Daoy (cell line): ENCODE measurements at regions not wholly inside any gene's neighbourhood (a gene's known extent, or its start where the extent isn't known, plus 50 kb on each side); places are given as distances from the start of the nearest gene placed in this dataset.

ENCODE experiments used
- DNase-seq: peaks from one replicate; pipeline ENCODE4 v3.0.0-alpha.2; 2015; ENCODE audit warnings: low read depth

DNA sequence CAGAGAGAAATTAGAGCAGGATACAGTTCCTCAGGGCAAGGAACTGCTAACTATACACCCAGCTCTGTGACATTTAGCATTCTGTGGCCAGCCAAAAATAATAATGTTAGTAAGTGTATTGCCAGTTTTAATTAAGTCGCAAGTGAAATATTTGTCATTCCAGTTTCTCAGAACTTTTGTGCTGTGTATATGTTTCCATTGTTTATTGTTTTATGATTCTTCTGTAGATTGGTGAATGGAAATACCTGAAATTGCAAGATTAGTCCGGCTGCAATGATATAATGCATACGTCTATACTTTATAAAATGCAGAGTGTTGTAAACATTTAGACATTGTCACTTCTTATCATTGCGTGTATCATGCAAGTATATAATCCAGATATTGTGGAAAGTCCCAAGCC, 351.3 kb upstream of the GRM7 start:
- DNase-seq = no peak

DNA sequence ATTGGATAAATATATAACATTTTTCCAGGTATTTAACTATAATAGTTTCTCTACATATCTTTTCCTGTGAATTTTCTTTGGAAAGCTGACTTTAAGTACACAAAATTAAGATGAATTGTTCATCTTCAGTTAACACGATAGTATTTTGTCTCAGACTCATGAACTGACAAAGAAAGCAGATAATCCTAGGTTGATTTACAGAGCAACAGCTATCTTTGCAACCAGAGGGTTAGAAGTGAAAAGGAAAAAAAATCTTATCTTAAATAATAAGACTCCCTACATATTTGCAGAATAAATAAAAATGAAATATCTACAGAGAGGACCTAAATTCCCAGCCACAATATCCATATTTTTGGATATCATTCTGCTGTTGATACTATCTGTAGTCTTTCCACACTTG, 350.2 kb upstream of the GRM7 start:
- no peak for DNase-seq

DNA sequence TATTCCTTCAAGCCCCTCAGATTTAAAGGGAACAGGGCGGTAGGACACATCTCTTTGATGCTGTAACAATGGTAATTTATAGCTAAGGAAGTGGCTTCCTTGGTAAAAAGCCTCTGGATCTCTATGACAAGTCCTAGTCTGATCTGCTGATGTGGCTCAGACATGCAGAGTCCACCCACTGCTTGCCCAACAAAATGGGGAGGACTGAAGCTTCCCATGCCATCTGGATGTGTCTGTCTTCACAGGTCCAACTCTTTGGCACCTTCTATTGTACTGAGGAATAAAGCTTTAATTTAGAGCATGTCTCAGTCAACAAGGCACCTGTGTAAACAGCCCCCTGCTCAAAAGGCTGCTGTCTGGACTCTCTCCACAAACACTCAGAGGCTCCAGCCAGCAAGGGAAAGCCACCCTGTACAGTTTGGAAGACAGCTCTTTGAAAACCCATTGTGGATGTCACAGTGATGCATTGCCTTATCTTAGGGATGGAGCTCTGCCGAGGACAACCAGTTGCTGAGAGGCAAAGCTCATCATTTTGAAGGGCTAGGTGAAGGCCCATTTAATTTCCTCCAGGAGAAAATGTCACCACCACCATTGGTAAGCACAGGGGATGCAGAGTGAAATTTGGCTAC, 348.6 kb upstream of the GRM7 start:
- DNase-seq = no peak

DNA sequence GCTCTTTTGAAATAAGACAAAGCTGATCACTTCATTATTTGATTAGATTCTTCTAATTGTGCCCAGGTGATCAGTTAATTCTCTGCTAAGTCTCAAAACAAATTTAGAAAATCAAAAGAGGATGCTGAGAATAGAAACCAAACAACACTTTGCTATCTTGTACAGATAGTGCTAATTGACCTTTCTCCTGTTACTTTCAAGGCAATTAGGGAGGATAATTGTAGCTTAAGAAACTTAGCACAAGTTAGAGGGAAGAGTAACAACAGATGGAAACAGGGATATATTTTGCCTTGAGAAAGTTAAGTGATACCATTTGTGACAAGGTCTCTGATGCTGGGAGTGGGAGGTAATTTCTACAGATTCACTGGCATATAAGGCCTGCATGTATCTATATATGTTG, 344.8 kb upstream of the GRM7 start:
- DNase-seq = no peak

DNA sequence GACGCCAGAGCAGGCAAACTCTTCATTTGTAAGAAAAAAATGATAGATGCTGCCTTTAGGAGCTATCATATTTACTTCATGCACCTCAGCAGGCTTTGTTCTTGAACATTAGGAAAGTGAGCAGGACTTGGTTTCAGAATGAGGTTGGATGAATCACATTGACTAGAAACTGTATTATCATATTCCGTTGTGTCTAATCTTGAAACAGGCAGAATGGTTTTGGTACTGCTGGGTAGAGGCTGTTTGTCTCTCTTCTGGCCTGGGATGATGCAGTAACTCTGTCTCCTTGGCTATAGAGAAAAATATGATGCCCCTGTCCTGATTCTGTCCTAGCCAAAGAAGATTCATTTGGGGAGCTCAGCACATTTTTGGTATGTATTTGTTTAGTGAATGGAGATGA, 344.2 kb upstream of the GRM7 start:
- no peak for DNase-seq

DNA sequence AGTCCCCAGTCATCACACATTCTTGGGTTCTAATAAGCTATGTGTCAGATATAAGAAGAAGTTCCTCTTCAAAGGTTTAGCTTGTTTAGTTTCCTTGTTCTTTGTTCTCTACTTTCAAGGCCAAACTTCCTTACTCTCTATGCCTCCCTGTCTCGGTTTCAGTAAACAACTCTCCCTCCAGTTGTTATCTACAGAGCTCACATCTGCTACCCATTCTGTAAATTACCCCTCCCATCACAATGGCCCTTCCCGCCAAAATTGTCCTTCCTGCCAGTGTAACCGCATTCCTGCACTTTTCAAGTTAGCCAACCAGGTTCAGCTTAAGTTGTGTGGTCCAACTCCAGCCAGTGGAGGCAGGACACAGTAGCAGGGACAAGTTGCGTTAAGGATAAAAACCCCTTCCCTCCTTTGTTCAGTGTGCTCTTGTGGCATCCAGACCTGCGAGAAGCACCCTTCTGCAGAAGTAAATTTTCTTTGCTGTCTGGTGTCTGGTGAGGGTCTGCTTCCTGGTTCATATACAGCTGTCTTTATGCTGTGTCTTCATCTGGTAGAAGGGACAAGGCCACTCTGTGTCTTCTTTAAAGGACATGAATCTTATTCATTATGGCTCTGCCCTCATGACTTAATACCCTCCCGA, 342.1 kb upstream of the GRM7 start:
- no peak for DNase-seq

DNA sequence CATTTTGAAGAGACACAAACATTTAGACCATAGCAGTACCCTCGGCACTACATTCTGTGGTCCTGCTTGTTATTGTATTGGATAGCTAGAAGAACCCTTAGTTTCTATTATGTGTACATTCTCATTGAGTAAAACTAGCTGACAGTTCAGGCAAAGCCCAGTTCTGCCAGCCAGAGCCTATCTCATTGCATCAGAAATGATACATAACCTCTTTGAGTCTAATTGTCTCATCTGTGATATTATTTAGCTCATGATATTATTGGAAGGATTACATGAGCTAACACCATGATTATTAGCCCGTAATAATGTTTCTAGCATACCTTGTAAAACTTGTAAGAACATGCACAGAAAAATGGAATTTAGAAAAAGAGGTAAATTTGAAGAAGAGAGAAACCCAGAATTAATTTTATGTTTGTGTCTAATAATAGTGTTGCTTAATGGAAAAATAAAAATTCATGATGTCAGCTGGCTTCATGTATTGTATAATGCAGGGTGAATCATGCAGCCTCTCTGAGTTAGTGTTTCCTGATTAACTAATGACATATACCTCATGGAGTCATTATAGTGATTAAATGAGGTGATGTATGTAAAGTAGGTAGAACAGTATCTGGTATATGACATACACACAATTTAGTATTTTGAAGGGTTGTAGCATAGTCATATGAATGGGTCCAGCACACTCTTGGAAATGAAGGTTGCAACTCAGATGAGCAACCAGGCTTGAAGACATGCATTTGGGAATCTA, 339.4 kb upstream of the GRM7 start:
- DNase-seq = no peak

DNA sequence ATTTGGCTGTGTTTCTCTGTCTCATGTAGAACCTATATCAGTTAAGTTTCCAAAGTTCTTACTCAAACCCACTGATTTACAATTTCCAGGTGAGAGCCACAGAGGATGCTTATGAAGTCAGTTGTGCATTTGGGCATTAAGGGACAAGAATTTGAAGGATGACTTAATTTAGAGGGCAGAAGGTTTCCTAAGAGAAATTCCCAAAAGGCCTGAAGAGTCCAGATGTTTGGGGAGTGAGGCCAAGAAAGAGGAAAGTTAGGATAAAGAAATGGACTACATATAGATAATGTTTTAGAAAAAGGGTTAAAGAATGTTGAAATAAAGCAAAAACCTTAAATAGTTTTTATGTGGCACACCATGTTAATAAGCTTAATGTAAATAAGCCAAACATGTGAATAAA, 338.7 kb upstream of the GRM7 start:
- DNase-seq = no peak

DNA sequence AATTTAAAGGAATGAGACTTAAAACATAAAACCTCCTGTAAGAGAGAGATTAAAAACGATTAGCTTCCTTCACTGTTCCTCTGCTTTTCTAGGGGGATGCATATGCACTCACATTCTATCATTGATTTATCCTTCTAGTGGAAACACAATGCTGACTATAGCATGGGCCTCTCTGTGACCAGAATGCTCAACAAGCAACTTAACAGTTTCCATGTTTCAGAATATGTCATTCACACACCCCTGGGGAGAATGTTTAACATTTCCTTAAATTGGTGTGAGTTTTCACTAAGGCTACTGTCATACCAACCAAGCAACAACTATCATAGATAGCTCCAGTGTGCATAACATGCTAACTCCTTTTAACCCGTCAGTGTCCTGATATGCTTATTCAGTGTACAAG, 337.9 kb upstream of the GRM7 start:
- no peak for DNase-seq

DNA sequence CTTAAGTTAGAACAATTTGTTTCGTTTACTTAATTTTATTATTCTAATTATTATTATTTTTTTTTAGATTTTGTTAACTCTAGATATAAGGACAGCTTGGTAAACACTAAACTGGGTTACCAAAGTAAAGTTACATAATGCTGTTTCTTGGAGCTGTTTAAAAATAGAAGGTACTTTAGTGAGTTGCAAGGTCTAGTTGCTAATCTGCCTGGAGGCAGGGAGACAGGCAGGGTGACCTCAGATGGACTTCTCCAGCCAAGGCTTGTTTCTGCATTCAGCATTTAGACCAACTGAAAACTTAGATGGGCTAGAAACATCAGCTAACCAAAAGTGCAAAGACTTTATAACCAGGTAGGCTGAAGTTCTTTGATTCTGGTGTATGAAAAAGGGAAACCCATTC, 336.4 kb upstream of the GRM7 start:
- no peak for DNase-seq

DNA sequence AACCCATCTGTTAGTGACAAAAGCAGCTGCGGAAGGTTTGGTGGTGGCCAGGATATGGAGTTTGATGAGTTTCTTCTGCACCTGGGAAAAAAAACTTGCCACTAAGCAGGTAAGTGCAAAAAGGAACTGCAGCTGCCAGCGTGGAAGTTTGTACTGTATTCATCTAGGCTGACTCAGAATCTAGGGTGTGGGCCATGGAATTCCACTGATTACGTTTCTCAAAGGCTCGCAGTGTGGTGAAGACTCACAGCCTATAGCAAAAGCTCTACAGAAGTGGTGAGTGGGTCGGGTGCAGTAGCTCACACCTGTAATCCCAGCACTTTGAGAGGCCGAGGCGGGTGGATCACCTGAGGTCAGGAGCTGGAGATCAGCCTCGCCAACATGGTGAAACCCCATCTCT, 334.6 kb upstream of the GRM7 start:
- DNase-seq = no peak

DNA sequence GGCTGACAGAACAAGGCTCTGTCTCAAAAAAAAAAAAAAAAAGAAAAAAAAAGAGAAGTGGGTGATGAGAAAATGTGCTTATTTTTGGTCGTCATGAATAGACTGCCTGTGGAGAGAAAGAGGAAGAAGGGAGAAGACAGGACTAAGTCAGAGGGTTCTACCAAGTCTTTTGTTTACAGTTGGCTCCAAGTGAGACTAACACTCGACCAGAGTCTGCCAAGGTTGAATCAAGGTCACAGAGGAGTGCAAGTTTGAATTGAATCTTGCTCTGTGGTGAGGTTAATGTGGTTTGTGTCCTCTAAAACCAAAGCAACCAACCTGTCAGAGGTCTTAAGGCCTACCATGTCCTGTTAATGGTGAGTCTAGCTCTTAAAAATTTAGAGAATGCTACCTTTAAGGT, 334.1 kb upstream of the GRM7 start:
- DNase-seq = no peak

DNA sequence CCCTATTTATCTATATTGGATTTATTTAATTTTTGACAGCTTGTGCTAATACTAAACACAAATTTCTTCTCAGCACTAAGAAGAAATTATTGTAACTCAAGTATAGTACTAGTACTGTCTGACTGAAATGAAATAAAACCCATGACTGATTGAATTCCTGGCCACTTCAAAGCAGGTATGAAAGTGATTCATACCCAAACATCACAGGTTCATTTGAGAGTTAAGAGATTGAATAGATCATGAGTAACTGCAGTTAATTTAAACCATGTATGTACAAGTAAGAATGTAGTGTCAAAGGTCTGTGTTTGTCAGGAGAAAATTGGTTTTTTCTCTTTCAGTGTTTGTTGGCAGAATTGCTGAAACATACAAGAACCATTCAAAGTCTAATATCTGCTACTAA, 332.0 kb upstream of the GRM7 start:
- DNase-seq = no peak

DNA sequence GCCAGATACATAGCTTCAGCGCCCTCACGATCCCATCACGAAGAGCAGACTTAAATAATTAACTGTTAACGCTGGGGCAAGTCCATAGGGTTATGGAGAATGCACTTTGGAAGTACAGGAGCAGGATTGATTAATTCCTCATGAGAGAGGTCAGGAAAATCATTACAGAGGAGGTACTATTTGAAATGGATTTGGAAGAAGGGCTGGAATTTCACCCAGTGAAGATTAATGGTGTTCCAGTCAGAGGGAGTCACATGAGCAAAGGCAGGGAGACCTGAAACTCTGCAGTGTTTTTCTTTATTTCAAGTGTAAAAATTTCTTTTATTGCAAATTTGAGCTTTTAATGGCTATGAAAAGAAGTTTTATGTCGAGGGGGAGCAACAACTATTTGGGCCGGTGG, 329.8 kb upstream of the GRM7 start:
- no peak for DNase-seq

DNA sequence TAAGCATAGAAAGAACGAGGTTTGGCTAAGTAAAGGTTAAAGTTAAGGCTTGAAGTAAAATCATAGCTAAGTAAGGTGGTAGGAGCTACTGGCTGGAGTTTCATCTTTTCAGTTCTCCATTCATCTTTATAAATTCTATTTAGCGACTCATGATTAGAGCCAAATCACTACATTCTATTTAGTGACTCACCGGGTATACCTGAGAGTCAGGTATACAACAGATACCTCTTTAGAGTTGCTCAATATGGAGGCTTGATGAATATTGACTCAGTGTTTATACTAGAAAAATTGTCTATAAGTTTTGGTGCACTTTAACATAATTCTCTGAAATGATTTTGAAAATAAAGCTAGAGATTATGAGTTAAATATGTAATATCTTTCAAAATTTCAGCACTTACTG, 328.8 kb upstream of the GRM7 start:
- no peak for DNase-seq

DNA sequence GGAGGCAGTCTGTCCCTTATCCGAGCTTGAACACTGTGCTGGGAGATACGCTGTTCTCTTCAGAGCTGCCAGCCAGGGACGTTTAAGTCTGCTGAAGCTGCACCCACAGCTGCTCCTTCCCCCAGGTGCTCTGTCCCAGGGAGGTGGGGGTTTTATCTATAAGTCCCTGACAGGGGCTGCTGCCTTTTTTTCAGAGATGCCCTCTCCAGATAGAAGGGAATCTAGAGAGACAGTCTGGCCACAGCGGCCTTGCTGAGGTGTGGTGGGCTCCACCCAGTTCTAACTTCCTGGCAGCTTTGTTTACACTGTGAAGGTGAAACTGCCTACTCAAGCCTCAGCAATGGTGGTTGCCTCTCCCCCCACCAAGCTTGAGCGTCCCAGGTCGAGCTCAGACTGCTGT, 319.9 kb upstream of the GRM7 start:
- DNase-seq = no peak

DNA sequence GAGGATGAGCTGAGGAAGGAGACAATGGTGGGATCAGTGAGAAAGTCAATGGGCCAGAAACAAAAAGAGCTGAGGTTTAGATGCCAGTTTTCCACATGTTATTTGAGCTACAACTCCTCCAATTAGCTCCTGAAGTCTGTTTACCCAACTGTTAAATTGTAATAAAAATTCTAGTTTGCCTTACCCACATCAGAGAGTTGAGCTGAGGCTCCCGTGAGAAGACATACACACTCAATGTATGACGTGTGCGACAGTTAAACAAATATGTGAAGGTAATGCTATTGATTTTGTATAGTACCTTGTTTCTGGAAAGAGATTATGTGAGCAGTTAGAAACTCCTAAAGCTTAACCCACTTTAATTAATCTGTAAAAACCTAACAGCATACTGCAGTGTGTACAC, 318.1 kb upstream of the GRM7 start:
- DNase-seq = no peak

DNA sequence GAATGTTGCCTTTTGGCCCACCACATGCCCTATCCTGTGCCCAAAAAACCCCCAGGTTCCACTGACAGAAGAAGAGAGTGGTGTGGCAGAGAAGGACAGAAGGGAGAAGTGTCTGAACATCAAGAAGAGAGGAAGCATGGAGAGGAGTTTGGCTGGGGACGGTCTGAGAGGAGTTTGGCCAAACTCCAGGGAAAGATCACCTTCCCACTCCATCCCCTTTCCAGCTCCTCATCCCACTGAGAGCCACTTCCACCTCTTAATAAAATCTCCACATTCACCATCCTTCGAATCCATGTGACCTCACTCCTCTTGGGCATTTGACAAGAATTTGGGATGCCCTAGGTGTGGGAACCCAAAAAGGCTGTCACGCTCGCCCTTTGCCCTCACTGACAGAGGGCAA, 311.6 kb upstream of the GRM7 start:
- DNase-seq = no peak

DNA sequence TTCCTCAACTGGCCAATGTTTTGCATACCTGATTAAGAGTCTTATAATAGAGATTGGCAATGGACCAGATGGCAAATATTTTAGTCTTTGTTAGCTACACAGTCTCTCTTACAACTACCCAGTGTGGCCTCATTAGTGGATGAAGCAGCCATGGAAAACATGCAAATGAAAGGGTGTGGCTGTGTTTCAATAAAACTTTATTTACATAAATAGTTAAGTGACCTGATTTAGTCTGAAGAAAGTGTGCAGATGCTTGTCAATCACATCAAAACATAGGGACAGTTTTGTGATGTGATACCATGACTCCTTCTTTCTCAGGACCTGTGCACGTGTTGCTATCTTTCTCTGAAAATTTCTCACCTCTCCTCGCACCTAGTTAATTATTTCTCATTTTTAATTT, 309.8 kb upstream of the GRM7 start:
- DNase-seq = no peak

DNA sequence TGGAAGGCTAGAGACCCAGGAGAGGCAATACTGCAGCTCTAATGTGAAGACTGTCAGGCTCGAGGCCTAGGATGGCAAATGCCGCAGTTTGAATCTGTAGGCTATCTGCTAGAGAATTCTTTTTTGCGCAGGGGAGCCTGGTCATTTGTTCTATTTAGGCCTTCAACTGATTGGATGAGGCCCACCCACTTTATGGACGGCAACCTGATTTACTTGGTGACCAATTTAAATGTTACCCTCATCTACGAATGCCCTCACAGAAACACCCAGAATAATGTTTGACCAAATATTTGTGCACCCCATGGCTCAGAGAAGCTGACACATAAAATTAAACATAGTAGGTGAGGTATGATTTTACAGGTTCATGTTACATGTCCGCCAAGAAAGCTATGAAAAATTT, 300.7 kb upstream of the GRM7 start:
- no peak for DNase-seq

DNA sequence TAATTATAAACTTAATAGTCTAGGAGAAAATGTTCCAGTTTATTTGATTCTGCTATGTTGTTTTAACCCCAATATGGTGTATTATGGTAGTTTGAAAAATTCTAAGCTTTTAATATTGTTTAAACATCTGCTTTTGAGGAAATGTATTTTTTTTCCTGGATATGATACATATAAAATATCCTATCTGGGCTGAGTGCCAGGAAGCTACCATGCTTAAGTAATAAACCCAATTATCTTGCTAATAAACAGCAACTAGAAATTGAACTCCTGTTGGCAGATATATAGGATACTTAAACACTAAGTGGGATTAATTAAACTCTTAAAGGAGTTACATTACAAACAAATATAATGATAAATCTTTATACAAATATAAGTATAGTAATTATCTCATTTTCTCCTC, 293.7 kb upstream of the GRM7 start:
- DNase-seq = no peak

DNA sequence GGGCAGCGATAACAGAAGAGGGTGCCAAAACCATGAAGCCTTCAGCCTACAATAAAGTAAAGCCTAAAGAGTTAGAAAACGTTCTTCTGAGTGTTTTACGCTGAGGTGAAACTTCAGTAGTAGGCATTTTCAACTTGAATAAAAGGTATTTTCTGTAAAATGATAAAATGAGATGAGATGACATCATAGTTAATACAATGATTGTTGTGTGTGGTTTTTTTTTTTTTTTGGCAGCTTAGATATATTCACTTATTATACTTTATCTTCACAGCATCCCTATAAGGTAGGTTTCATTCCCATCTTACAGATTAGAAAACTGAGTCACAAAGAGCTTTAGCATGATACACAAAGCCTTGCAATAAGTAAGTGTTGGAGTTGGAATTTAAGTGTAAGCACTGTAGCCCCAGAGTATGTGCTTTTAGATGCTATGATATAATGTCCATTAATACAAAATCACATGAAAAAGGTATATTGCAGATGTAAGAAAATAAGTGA, 291.9 kb upstream of the GRM7 start:
- no peak for DNase-seq

DNA sequence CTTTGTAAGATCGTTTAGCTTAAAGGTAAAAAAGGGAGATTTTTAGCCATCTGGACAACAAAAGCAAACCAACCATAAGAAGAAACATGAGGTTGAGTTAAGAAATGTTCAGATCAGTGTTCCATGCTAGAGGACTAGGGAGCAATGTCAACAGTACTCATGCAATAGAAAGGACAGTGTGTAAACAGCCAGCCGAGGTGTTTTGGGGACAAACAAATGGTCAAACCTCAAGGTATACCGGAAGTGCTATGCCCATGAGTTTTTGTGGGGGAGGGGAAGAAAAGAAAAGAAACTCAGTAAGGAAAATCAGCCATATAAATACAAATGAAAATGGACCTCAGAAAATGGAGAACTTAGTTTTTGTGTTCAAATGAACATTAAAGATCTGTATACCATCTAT, 289.5 kb upstream of the GRM7 start:
- no peak for DNase-seq
